M059J (cell line): ENCODE measurements at regions not wholly inside any gene's neighbourhood (a gene's known extent, or its start where the extent isn't known, plus 50 kb on each side); places are given as distances from the start of the nearest gene placed in this dataset.

Source experiments
- DNase-seq: peaks from one replicate; pipeline ENCODE4 v3.0.0-alpha.2; 2012; ENCODE audit warnings: low read depth

GRCh38 chr4:114527637-114528036 is 71.0 kb upstream of the UGT8 start:
- no peak for DNase-seq

- DNase-seq: no peak
Measured at GRCh38 chr4:114535725-114536124, 62.9 kb upstream of the UGT8 start.

- DNase-seq: no peak
Measured at GRCh38 chr4:114537352-114537751, 61.3 kb upstream of the UGT8 start.

GRCh38 chr4:114538012-114538617 is 60.5 kb upstream of the UGT8 start:
- no peak for DNase-seq

GRCh38 chr4:114539985-114540384 is 58.6 kb upstream of the UGT8 start:
- DNase-seq: no peak

- no peak for DNase-seq
Measured at GRCh38 chr4:114547340-114548134, 51.1 kb upstream of the UGT8 start.
